Keratinocyte (primary cell): ENCODE measurements at regions not wholly inside any gene's neighbourhood (a gene's known extent, or its start where the extent isn't known, plus 50 kb on each side); places are given as distances from the start of the nearest gene placed in this dataset.

Experiments used
- DNase-seq: peaks from one replicate; pipeline ENCODE4 v3.0.0-alpha.2; 2011; ENCODE audit warnings: low read depth, missing footprints, low spot score
- FAIRE-seq: peaks from 2 replicates; lab custom pipeline; 2011; peaks lifted over from hg19 to GRCh38; lab: Jason Lieb, UNC
- H2AFZ ChIP-seq: 2 replicates; pipeline ENCODE4 v1.6.0; 2012; ENCODE audit warnings: low read length, control low read depth, inconsistent platforms; ENCODE audit not compliant: control insufficient read depth
- H3K27ac ChIP-seq: 2 replicates; pipeline ENCODE4 v1.5.1; 2011; ENCODE audit warnings: low read length; ENCODE audit not compliant: control insufficient read depth, insufficient read depth
- H3K27me3 ChIP-seq: 3 replicates; pipeline ENCODE4 v1.6.0; 2011; ENCODE audit warnings: low read length; ENCODE audit not compliant: control insufficient read depth, insufficient read depth; ENCODE audit errors: extremely low read depth
- H3K36me3 ChIP-seq, 2 experiments: 2 replicates in 1 of 2; 3 replicates in 1 of 2; pipeline ENCODE4 v1.5.1; 2011; ENCODE audit warnings: low read length in 2 of 2, mild to moderate bottlenecking in 1 of 2; ENCODE audit not compliant: control insufficient read depth in 2 of 2, insufficient read depth in 2 of 2; ENCODE audit errors: extremely low read depth in 1 of 2
- H3K4me1 ChIP-seq: 3 replicates; pipeline ENCODE4 v1.5.1; 2011; ENCODE audit warnings: low read length; ENCODE audit not compliant: control insufficient read depth, insufficient read depth; ENCODE audit errors: extremely low read depth
- H3K4me2 ChIP-seq: 3 replicates; pipeline ENCODE4 v1.6.0; 2011; ENCODE audit warnings: low read depth, low read length; ENCODE audit not compliant: control insufficient read depth, insufficient read depth; ENCODE audit errors: extremely low read depth
- H3K4me3 ChIP-seq, 3 experiments: fragments of 200-600 bp in 1 of 3; sonication (generic) in 1 of 3; 2 replicates in 2 of 3; 3 replicates in 1 of 3; pipeline ENCODE4 v1.5.1; 2011 to 2016; ENCODE audit warnings: low read length in 3 of 3, mild to moderate bottlenecking in 3 of 3, control low read depth in 2 of 3, inconsistent platforms in 1 of 3, low read depth in 1 of 3, mixed read lengths in 1 of 3, mixed run types in 1 of 3, moderate library complexity in 1 of 3; ENCODE audit not compliant: control insufficient read depth in 2 of 3, insufficient read depth in 2 of 3; ENCODE audit errors: extremely low read depth in 1 of 3
- H3K79me2 ChIP-seq: 2 replicates; pipeline ENCODE4 v1.6.0; 2012; ENCODE audit warnings: low read length; ENCODE audit not compliant: control insufficient read depth, insufficient read depth
- H3K9ac ChIP-seq: 3 replicates; pipeline ENCODE4 v1.6.0; 2011; ENCODE audit warnings: low read length; ENCODE audit not compliant: control insufficient read depth, insufficient read depth; ENCODE audit errors: extremely low read depth
- H3K9me1 ChIP-seq: 3 replicates; pipeline ENCODE4 v1.6.0; 2011; ENCODE audit warnings: low read length; ENCODE audit not compliant: control insufficient read depth, insufficient read depth; ENCODE audit errors: extremely low read depth
- H3K9me3 ChIP-seq: 2 replicates; pipeline ENCODE4 v1.5.1; 2012; ENCODE audit warnings: low read depth, low read length; ENCODE audit not compliant: control insufficient read depth
- H4K20me1 ChIP-seq: 3 replicates; pipeline ENCODE4 v1.6.0; 2011; ENCODE audit warnings: low read length; ENCODE audit not compliant: control insufficient read depth, insufficient read depth; ENCODE audit errors: extremely low read depth
- EZH2 ChIP-seq: IDR thresholded peaks from one replicate; pipeline ENCODE4 v1.6.1; 2012; ENCODE audit warnings: inconsistent platforms, mild to moderate bottlenecking, low read length, moderate library complexity
- dilution Hi-C: fragments of 300-500 bp; cut with MboI; formaldehyde crosslinking; loops from one replicate; pipeline ENCODE4 v1.7.0; 2020; ENCODE audit warnings: low sequenced_read_pairs; ENCODE audit not compliant: extremely low pct_ligation_motif_present
- TF ChIP-seq, protein P1 (sequence below), 3 experiments: IDR thresholded peaks in 1 of 3; conservative IDR thresholded peaks in 1 of 3; optimal IDR thresholded peaks in 1 of 3; 2 replicates in 2 of 3; 3 replicates in 1 of 3; pipeline versions ENCODE3 to v1.5.1; 2011; ENCODE audit warnings: low read length in 3 of 3, mild to moderate bottlenecking in 3 of 3, moderate library complexity in 2 of 3, control low read depth in 1 of 3, inconsistent platforms in 1 of 3; ENCODE audit not compliant: insufficient read depth in 2 of 3; ENCODE audit errors: extremely low read depth in 1 of 3

DNA sequence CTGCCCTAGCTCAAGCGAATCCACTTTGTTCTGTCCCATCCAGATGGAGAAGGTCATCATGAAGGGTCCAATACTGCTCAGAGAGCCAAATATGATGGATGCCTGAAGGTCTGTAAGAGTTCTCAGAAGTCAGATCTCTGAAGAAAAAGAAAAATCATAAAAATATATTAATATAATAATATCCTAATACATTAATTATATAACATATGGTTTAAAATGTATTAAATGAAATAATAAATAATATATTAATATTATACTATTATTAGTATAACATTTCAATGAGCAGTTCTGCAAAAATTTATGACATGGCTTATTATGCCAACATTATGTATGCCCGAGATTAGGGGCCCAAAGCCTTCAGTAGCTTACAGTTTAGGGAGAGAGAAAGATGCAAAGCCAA is 78.2 kb upstream of the GPR12 start:
- dilution Hi-C loops = no loop called here
- FAIRE-seq (no peak), DNase-seq (no peak)
- no peaks in the 10 kb centered on the region for H3K4me1 ChIP-seq
- no peak overlapping the region for H3K27ac ChIP-seq
- no peaks in the 10 kb centered on the region for H3K79me2 ChIP-seq
- no peaks in the 10 kb centered on the region for H3K9me1 ChIP-seq
- no peak overlapping the region for H2AFZ ChIP-seq
- H3K9ac ChIP-seq = no peak overlapping the region
- H3K9me3 ChIP-seq = no peaks in the 10 kb centered on the region
- no peak overlapping the region for H3K4me3 ChIP-seq
- no peaks in the 10 kb centered on the region for H3K27me3 ChIP-seq
- TF ChIP-seq, protein P1, sequence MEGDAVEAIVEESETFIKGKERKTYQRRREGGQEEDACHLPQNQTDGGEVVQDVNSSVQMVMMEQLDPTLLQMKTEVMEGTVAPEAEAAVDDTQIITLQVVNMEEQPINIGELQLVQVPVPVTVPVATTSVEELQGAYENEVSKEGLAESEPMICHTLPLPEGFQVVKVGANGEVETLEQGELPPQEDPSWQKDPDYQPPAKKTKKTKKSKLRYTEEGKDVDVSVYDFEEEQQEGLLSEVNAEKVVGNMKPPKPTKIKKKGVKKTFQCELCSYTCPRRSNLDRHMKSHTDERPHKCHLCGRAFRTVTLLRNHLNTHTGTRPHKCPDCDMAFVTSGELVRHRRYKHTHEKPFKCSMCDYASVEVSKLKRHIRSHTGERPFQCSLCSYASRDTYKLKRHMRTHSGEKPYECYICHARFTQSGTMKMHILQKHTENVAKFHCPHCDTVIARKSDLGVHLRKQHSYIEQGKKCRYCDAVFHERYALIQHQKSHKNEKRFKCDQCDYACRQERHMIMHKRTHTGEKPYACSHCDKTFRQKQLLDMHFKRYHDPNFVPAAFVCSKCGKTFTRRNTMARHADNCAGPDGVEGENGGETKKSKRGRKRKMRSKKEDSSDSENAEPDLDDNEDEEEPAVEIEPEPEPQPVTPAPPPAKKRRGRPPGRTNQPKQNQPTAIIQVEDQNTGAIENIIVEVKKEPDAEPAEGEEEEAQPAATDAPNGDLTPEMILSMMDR (optimal IDR thresholded peaks at IDR 0.05 in 1 of 3, IDR thresholded peaks at IDR 0.05 in 1 of 3, conservative IDR thresholded peaks at IDR 0.05 in 1 of 3; ENCODE audit: extremely low read depth in 1 of 3, insufficient read depth in 2 of 3, low read length in 3 of 3) = no peak
- no peak for TF ChIP-seq EZH2
- H4K20me1 ChIP-seq = no peaks in the 10 kb centered on the region
- no peak overlapping the region for H3K4me2 ChIP-seq
- H3K36me3 ChIP-seq = no peaks in the 10 kb centered on the region

DNA sequence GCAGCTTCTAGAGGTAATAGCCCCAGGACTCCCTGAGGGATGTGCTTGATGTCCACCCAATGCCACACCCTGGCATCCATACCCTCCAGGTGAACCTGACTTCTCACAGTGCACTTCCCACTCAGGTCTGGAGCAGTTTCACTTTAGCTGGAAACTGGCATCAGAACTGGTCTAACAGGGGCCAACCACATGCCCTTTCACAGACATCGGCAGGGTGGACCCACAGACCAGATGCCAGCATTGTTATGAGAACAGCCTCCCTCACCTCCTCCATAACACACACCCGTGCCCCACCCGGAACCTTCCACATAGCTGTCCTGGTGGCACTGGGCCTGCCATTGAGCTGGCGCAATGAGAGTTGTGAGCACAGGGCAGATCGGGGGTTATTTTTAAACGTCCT is 77.4 kb upstream of the GPR12 start:
- Histone ChIP-seq H3K79me2 (no peaks in the 10 kb centered on the region), H3K4me2 (no peak overlapping the region), H2AFZ (no peak overlapping the region), H3K36me3 (no peaks in the 10 kb centered on the region), H3K4me1 (no peaks in the 10 kb centered on the region), H3K4me3 (no peak overlapping the region), H4K20me1 (no peaks in the 10 kb centered on the region), H3K9me1 (no peaks in the 10 kb centered on the region), H3K27me3 (no peaks in the 10 kb centered on the region), H3K9me3 (no peaks in the 10 kb centered on the region), H3K9ac (no peak overlapping the region), H3K27ac (no peak overlapping the region)
- DNase-seq = no peak
- TF ChIP-seq EZH2 = no peak
- no peak for FAIRE-seq
- dilution Hi-C loops = no loop called here

DNA sequence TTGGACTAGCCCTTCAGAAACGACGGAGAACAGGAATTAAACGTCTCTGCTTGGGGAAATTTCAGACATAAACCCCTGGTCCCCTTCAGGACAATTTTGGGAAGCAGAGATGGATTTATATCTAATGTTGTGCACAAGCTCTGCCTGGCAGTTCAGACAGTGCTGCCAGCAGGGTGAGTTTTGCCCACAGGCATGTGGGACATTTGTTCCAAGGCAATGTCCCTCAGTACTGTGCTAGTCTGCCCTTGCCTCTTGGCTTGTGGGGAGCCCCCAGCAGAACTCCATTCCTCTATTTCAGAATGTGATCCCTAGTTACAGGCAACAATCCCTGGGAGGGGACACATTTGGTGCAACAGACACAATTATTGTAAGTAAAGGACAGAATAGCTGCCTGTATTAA is 76.5 kb upstream of the GPR12 start:
- dilution Hi-C loops = no loop called here
- H3K36me3 ChIP-seq = no peaks in the 10 kb centered on the region
- no peaks in the 10 kb centered on the region for H3K4me1 ChIP-seq
- no peaks in the 10 kb centered on the region for H3K27me3 ChIP-seq
- no peaks in the 10 kb centered on the region for H4K20me1 ChIP-seq
- H3K9ac ChIP-seq = no peak overlapping the region
- no peak overlapping the region for H3K4me2 ChIP-seq
- no peaks in the 10 kb centered on the region for H3K79me2 ChIP-seq
- H3K27ac ChIP-seq = no peak overlapping the region
- FAIRE-seq = no peak
- H2AFZ ChIP-seq = no peak overlapping the region
- H3K9me1 ChIP-seq = no peaks in the 10 kb centered on the region
- no peak overlapping the region for H3K4me3 ChIP-seq
- no peak for DNase-seq
- no peaks in the 10 kb centered on the region for H3K9me3 ChIP-seq
- TF ChIP-seq, protein P1 (optimal IDR thresholded peaks at IDR 0.05 in 1 of 3, IDR thresholded peaks at IDR 0.05 in 1 of 3, conservative IDR thresholded peaks at IDR 0.05 in 1 of 3; ENCODE audit: extremely low read depth in 1 of 3, insufficient read depth in 2 of 3, low read length in 3 of 3) = no peak
- no peak for TF ChIP-seq EZH2
